ENCODE measurements at regions not wholly inside any gene's neighbourhood (a gene's known extent, or its start where the extent isn't known, plus 50 kb on each side); places are given as distances from the start of the nearest gene placed in this dataset.
"Not testable (repeated sequence)": the region's sequence is repeated elsewhere in the genome, so short reads cannot be mapped to it uniquely, and the experiment has no call there.

- DNase-seq (ENCODE audit: low read depth, low spot score); intact Hi-C loops (cut with micrococcal nuclease); CTCF ChIA-PET; POLR2A ChIA-PET; H3K4me3 ChIP-seq (replicated peaks in 1 of 2; ENCODE audit: low read depth in 1 of 2, low read length in 2 of 2); H3K27me3 ChIP-seq (ENCODE audit: insufficient read depth, low read length); H3K9me2 ChIP-seq (ENCODE audit: insufficient read depth); H3K9me3 ChIP-seq (ENCODE audit: control insufficient read depth in 1 of 2, insufficient read depth in 1 of 2, low read depth in 1 of 2, low read length in 2 of 2); H3K36me3 ChIP-seq (ENCODE audit: control insufficient read depth in 1 of 2, insufficient read depth in 2 of 2, low read length in 2 of 2); ATAC-seq; H3K4me1 ChIP-seq (ENCODE audit: control insufficient read depth in 1 of 2, insufficient read depth in 2 of 2, low read length in 2 of 2); RAD21 ChIA-PET (ENCODE audit: low non-redundant PET in 1 of 2, low total read pairs in 2 of 2, uncharacterized antibody in 2 of 2, unreplicated experiment in 2 of 2); H3K9ac ChIP-seq (ENCODE audit: low read length); BruUV-seq (replicated peaks); H4K20me1 ChIP-seq (ENCODE audit: insufficient read depth); H3K79me2 ChIP-seq (ENCODE audit: insufficient read depth, low read length); H2AFZ ChIP-seq (ENCODE audit: low read depth, low read length, poor library complexity, severe bottlenecking); H3K4me2 ChIP-seq (ENCODE audit: low read length); H3K27ac ChIP-seq (ENCODE audit: low read depth, low read length): not testable (repeated sequence)
These were observed 600.6 kb downstream of the BCOR start for GRCh38 chrX:39497117-39497516.

GRCh38 chrX:39497702-39498265 is 600.0 kb downstream of the BCOR start:
- Histone ChIP-seq H3K9ac (ENCODE audit: low read length) (no peak overlapping the region), H3K27me3 (ENCODE audit: insufficient read depth, low read length) (no peaks in the 10 kb centered on the region), H3K4me3 (replicated peaks in 1 of 2; ENCODE audit: low read depth in 1 of 2, low read length in 2 of 2) (no peak overlapping the region), H4K20me1 (ENCODE audit: insufficient read depth) (no peaks in the 10 kb centered on the region), H3K36me3 (ENCODE audit: control insufficient read depth in 1 of 2, insufficient read depth in 2 of 2, low read length in 2 of 2) (no peaks in the 10 kb centered on the region), H3K79me2 (ENCODE audit: insufficient read depth, low read length) (no peaks in the 10 kb centered on the region), H3K9me2 (ENCODE audit: insufficient read depth) (no peaks in the 10 kb centered on the region), H3K4me1 (ENCODE audit: control insufficient read depth in 1 of 2, insufficient read depth in 2 of 2, low read length in 2 of 2) (no peaks in the 10 kb centered on the region), H3K27ac (ENCODE audit: low read depth, low read length) (no peak overlapping the region), H2AFZ (ENCODE audit: low read depth, low read length, poor library complexity, severe bottlenecking) (no peak overlapping the region), H3K4me2 (ENCODE audit: low read length) (no peak overlapping the region), H3K9me3 (ENCODE audit: control insufficient read depth in 1 of 2, insufficient read depth in 1 of 2, low read depth in 1 of 2, low read length in 2 of 2) (no peaks in the 10 kb centered on the region)
- ChIA-PET POLR2A (no interaction called here), CTCF (no interaction called here), RAD21 (ENCODE audit: low non-redundant PET in 1 of 2, low total read pairs in 2 of 2, uncharacterized antibody in 2 of 2, unreplicated experiment in 2 of 2) (no interaction called here)
- TF ChIP-seq YY1 (IDR thresholded peaks at IDR 0.05; ENCODE audit: extremely low read depth, insufficient replicate concordance, low read depth, low read length), result no peak
- no peak for TF ChIP-seq TCF7L2 (IDR thresholded peaks at IDR 0.05; ENCODE audit: borderline replicate concordance, extremely low read depth, insufficient read depth, insufficient read length)
- TF ChIP-seq CBX3 (IDR thresholded peaks at IDR 0.05; ENCODE audit: low read depth), result no peak
- TF ChIP-seq POLR2AphosphoS5 (IDR thresholded peaks at IDR 0.05; ENCODE audit: low read depth, low read length), result no peak
- no peak for TF ChIP-seq SP1 (IDR thresholded peaks at IDR 0.05; ENCODE audit: low read depth)
- no peak for TF ChIP-seq EZH2 (IDR thresholded peaks at IDR 0.05)
- ATAC-seq (no peak), DNase-seq (ENCODE audit: low read depth, low spot score) (no peak)
- intact Hi-C loops (cut with micrococcal nuclease), result no loop called here
- BruUV-seq (replicated peaks), result no TSS peak

Data from HCT116 (cell line).